HepG2 (cell line): ENCODE measurements at regions not wholly inside any gene's neighbourhood (a gene's known extent, or its start where the extent isn't known, plus 50 kb on each side); places are given as distances from the start of the nearest gene placed in this dataset.

Source experiments
- ATAC-seq: fragments of 200-7000 bp; cut with Tn5 transposase; 3 replicates; pipeline ENCODE4 v1.9.1; 2020; ENCODE audit warnings: mild to moderate bottlenecking, moderate library complexity
- BruUV-seq: library from RNA; stranded (reverse); fragments of 400-500 nt; replicated peaks from 2 replicates; lab custom pipeline; 2021; lab: Mats Ljungman, UMichigan
- CTCF ChIA-PET: fragments of 300-600 bp; formaldehyde crosslinking; extraction: SDS; loops from one replicate; lab custom pipeline; 2021; ENCODE audit warnings: low total read pairs, inconsistent platforms, low intra/inter-chr PET ratio; lab: Yijun Ruan, JAX
- POLR2A ChIA-PET: fragments of 350-600 bp; sonication (Branson Sonifier 250); formaldehyde crosslinking; loops from one replicate; lab custom pipeline; 2020; ENCODE audit warnings: antibody characterized with exemption, inconsistent platforms; lab: Yijun Ruan, JAX
- DNase-seq: peaks from one replicate; pipeline ENCODE4 v3.0.0-alpha.2; 2015; ENCODE audit warnings: low spot score
- FAIRE-seq: peaks from 3 replicates; lab custom pipeline; 2011; peaks lifted over from hg19 to GRCh38; lab: Jason Lieb, UNC
- H2AFZ ChIP-seq: one replicate; pipeline ENCODE4 v1.6.1; 2011; ENCODE audit warnings: low read length, inconsistent platforms
- H3K27ac ChIP-seq: fragments of 300-600 bp; 3 replicates; pipeline ENCODE4 v1.8.0; 2011; ENCODE audit warnings: mixed run types, mild to moderate bottlenecking, mixed read lengths, low read length, inconsistent platforms; ENCODE audit not compliant: insufficient read depth; ENCODE audit errors: extremely low read length
- H3K27me3 ChIP-seq, 2 experiments: fragments of 200-600 bp in 1 of 2; 2 replicates in 1 of 2; 3 replicates in 1 of 2; pipeline versions ENCODE4 v1.6.0 to v1.8.0; 2011; ENCODE audit warnings: low read length in 2 of 2, mild to moderate bottlenecking in 2 of 2, moderate library complexity in 2 of 2, inconsistent platforms in 1 of 2; ENCODE audit not compliant: insufficient read depth in 2 of 2, control insufficient read depth in 1 of 2
- H3K36me3 ChIP-seq, 2 experiments: fragments of 200-600 bp in 1 of 2; replicated peaks in 1 of 2; 2 replicates in 1 of 2; 3 replicates in 1 of 2; pipeline versions ENCODE4 v1.5.1 to v1.8.0; 2011; ENCODE audit warnings: low read length in 2 of 2, inconsistent platforms in 1 of 2; ENCODE audit not compliant: insufficient read depth in 2 of 2, control insufficient read depth in 1 of 2
- H3K4me1 ChIP-seq: 2 replicates; pipeline ENCODE4 v1.5.1; 2012; ENCODE audit warnings: low read length, inconsistent platforms; ENCODE audit not compliant: insufficient read depth
- H3K4me2 ChIP-seq: 2 replicates; pipeline ENCODE4 v1.6.0; 2011; ENCODE audit warnings: low read depth, low read length, inconsistent platforms
- H3K4me3 ChIP-seq, 3 experiments: fragments of 200-600 bp in 1 of 3; sonication (generic), shearing (Covaris generic) in 1 of 3; replicated peaks in 1 of 3; 2 replicates each; pipeline ENCODE4 v1.5.1; 2011 to 2016; ENCODE audit warnings: low read length in 3 of 3, inconsistent platforms in 2 of 3, low read depth in 2 of 3, mild to moderate bottlenecking in 2 of 3, control low read depth in 1 of 3, mixed read lengths in 1 of 3; ENCODE audit not compliant: insufficient read depth in 1 of 3
- H3K79me2 ChIP-seq: one replicate; pipeline ENCODE4 v1.6.1; 2011; ENCODE audit warnings: low read length, inconsistent platforms; ENCODE audit not compliant: insufficient read depth
- H3K9ac ChIP-seq: 2 replicates; pipeline ENCODE4 v1.6.0; 2011; ENCODE audit warnings: mild to moderate bottlenecking, low read depth, low read length, inconsistent platforms; ENCODE audit not compliant: insufficient read depth
- H3K9me3 ChIP-seq: 2 replicates; pipeline ENCODE4 v1.5.1; 2012; ENCODE audit warnings: mild to moderate bottlenecking, low read length
- H4K20me1 ChIP-seq: 2 replicates; pipeline ENCODE4 v1.6.0; 2011; ENCODE audit warnings: inconsistent platforms, mild to moderate bottlenecking, low read length, moderate library complexity; ENCODE audit not compliant: insufficient read depth
- EED ChIP-seq: sonication (generic); formaldehyde crosslinking; IDR thresholded peaks from 2 replicates; pipeline ENCODE4 v1.5.0; 2020; ENCODE audit warnings: mild to moderate bottlenecking, missing genetic modification reagents
- EP300 ChIP-seq, 3 experiments: sonication (generic) in 1 of 3; formaldehyde crosslinking in 1 of 3; IDR thresholded peaks; 2 replicates each; pipeline versions ENCODE4 v1.5.1 to v1.6.1; 2011 to 2020; ENCODE audit warnings: low read depth in 2 of 3, low read length in 2 of 3, borderline replicate concordance in 1 of 3, improper control_type of control experiment in 1 of 3, mild to moderate bottlenecking in 1 of 3, missing genetic modification reagents in 1 of 3, moderate library complexity in 1 of 3
- FOXA1 ChIP-seq, 2 experiments: fragments of 450-650 bp in 1 of 2; sonication (generic) in 1 of 2; formaldehyde crosslinking in 1 of 2; IDR thresholded peaks; 2 replicates each; pipeline versions ENCODE4 v1.4.0 to v1.6.1; 2016 to 2020; ENCODE audit warnings: missing genetic modification reagents in 1 of 2
- HOXD1 ChIP-seq: sonication (generic); formaldehyde crosslinking; IDR thresholded peaks from 2 replicates; pipeline ENCODE4 v1.5.0; 2020; ENCODE audit warnings: missing genetic modification reagents
- NFYB ChIP-seq: sonication (generic); formaldehyde crosslinking; IDR thresholded peaks from 2 replicates; pipeline ENCODE4 v1.4.0; 2020; ENCODE audit warnings: missing genetic modification reagents
- NR2F1 ChIP-seq, 2 experiments: fragments of 450-650 bp in 1 of 2; formaldehyde crosslinking in 1 of 2; IDR thresholded peaks; 2 replicates each; pipeline versions ENCODE4 v1.5.0 to v1.6.1; 2016 to 2020; ENCODE audit warnings: mild to moderate bottlenecking in 1 of 2, missing compliant biosample characterization in 1 of 2, missing genetic modification reagents in 1 of 2, moderate library complexity in 1 of 2
- POLR2AphosphoS2 ChIP-seq: IDR thresholded peaks from 2 replicates; pipeline ENCODE4 v1.6.1; 2011; ENCODE audit warnings: low read depth, low read length, improper control_type of control experiment
- SIX1 ChIP-seq: sonication (generic); formaldehyde crosslinking; IDR thresholded peaks from 2 replicates; pipeline ENCODE4 v1.4.0; 2020; ENCODE audit warnings: missing genetic modification reagents, borderline replicate concordance
- SMAD9 ChIP-seq: sonication (generic); formaldehyde crosslinking; IDR thresholded peaks from 2 replicates; pipeline ENCODE4 v1.5.1; 2020; ENCODE audit warnings: mild to moderate bottlenecking, missing genetic modification reagents
- ZFP37 ChIP-seq: sonication (generic); formaldehyde crosslinking; IDR thresholded peaks from 2 replicates; pipeline ENCODE4 v1.4.0; 2020; ENCODE audit warnings: missing genetic modification reagents, borderline replicate concordance
- ZNF329 ChIP-seq: sonication (generic); formaldehyde crosslinking; IDR thresholded peaks from 2 replicates; pipeline ENCODE4 v1.9.0; 2021; ENCODE audit warnings: low read depth, mild to moderate bottlenecking, missing genetic modification reagents
- ZNF382 ChIP-seq: sonication (generic); formaldehyde crosslinking; IDR thresholded peaks from 2 replicates; pipeline ENCODE4 v1.5.0; 2020; ENCODE audit warnings: missing genetic modification reagents, mild to moderate bottlenecking, borderline replicate concordance
- ZNF569 ChIP-seq: sonication (generic); formaldehyde crosslinking; IDR thresholded peaks from 2 replicates; pipeline ENCODE4 v1.5.0; 2020; ENCODE audit warnings: mild to moderate bottlenecking, missing genetic modification reagents, moderate library complexity, borderline replicate concordance
- ZNF607 ChIP-seq: sonication (generic); formaldehyde crosslinking; IDR thresholded peaks from 2 replicates; pipeline ENCODE4 v1.5.1; 2020; ENCODE audit warnings: missing genetic modification reagents, mild to moderate bottlenecking, borderline replicate concordance
- ZNF746 ChIP-seq: sonication (generic); formaldehyde crosslinking; IDR thresholded peaks from 2 replicates; pipeline ENCODE4 v1.8.0; 2022; ENCODE audit warnings: mild to moderate bottlenecking, missing genetic modification reagents
- WGBS: methylation state at CpG from one replicate; pipeline ENCODE4 v1.1.6; 2017; ENCODE audit warnings: low lambda C conversion rate; 5-methylcytosine and 5-hydroxymethylcytosine counted together
- in situ Hi-C: cut with HindIII; loops from 2 replicates; pipeline ENCODE4 v1.10.0; 2017; ENCODE audit warnings: low pct_unique_long_range_greater_than_20kb; ENCODE audit not compliant: extremely low pct_ligation_motif_present
- intact Hi-C: fragments of 100-400 bp; cut with micrococcal nuclease; formaldehyde crosslinking; loops from one replicate; pipeline ENCODE4 v1.10.0; 2022; ENCODE audit not compliant: unreplicated experiment
- TF ChIP-seq, protein P1 (sequence below): sonication (generic); formaldehyde crosslinking; IDR thresholded peaks from 2 replicates; pipeline ENCODE4 v1.5.0; 2020; ENCODE audit warnings: missing genetic modification reagents
- TF ChIP-seq, protein P2 (sequence below): sonication (generic); formaldehyde crosslinking; IDR thresholded peaks from 2 replicates; pipeline ENCODE4 v1.5.0; 2020; ENCODE audit warnings: missing genetic modification reagents

DNA sequence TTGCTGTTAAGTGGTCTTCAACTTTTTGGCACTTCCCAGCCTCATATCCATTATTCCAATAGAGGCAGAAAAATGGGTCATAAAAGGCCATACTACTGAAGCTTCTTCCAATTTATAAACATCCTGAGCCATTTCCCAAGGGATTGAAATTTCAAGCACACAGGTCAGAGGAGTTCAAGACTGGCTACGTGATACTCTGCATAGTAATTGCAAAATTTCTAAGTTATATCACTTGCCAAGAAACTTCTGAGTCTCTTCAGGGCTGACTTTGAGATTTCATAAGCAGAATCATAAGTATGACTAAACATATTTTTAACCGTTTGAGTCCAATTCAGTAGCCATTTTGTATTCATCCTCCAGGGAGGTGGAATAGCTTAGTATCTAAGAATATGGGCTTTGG, 75.6 kb upstream of the RXFP1 start:
- in situ Hi-C loops (no loop called here), intact Hi-C loops (no loop called here)
- WGBS, result 0% methylated on average over 2 of the region's 2 CpGs
- no peaks in the 10 kb centered on the region for H3K36me3 ChIP-seq
- FAIRE-seq (no peak), ATAC-seq (no peak), DNase-seq (no peak)
- TF ChIP-seq, protein P1, sequence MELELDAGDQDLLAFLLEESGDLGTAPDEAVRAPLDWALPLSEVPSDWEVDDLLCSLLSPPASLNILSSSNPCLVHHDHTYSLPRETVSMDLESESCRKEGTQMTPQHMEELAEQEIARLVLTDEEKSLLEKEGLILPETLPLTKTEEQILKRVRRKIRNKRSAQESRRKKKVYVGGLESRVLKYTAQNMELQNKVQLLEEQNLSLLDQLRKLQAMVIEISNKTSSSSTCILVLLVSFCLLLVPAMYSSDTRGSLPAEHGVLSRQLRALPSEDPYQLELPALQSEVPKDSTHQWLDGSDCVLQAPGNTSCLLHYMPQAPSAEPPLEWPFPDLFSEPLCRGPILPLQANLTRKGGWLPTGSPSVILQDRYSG (CRISPR knock-in tag), result no peak
- TF ChIP-seq ZNF329 (CRISPR knock-in tag) (no peak), EED (CRISPR knock-in tag) (no peak), NR2F1 (CRISPR knock-in tag; IDR thresholded peaks at IDR 0.05) (no peak), SMAD9 (CRISPR knock-in tag) (no peak), FOXA1 (IDR thresholded peaks at IDR 0.05) (no peak), FOXA1 (CRISPR knock-in tag; IDR thresholded peaks at IDR 0.05) (no peak), ZNF569 (no peak), EP300 (IDR thresholded peaks at IDR 0.05; ENCODE audit: low read depth in 2 of 2, low read length in 2 of 2) (no peak), EP300 (CRISPR knock-in tag; IDR thresholded peaks at IDR 0.05; ENCODE audit: borderline replicate concordance) (no peak)
- no peaks in the 10 kb centered on the region for H3K9me3 ChIP-seq
- no peak overlapping the region for H3K4me2 ChIP-seq
- CTCF ChIA-PET, result no interaction called here
- POLR2A ChIA-PET, result no interaction called here
- no peaks in the 10 kb centered on the region for H3K27me3 ChIP-seq
- H3K4me1 ChIP-seq, result no peaks in the 10 kb centered on the region
- no TSS peak for BruUV-seq
- H3K9ac ChIP-seq, result no peak overlapping the region
- H3K27ac ChIP-seq, result no peak overlapping the region
- H2AFZ ChIP-seq, result no peak overlapping the region
- no peaks in the 10 kb centered on the region for H3K79me2 ChIP-seq
- H4K20me1 ChIP-seq, result no peaks in the 10 kb centered on the region
- H3K4me3 ChIP-seq, result no peak overlapping the region

DNA sequence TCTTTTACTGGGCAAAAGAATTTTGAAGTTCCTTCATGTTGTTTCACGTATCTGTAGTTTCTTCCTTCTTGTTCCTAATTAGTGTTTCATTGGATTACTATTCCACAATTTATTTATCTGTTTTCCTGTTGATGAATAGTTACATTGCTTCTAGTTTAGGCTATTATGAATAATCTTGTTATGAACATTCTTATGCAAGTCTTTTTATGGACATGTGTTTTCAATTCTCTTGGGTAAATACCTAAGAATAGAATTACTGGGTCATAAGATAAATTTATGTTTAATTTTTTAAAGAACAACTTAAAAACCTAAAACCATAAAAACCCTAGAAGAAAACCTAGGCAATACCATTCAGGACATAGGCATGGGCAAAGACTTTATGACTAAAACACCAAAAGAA, 70.9 kb upstream of the RXFP1 start:
- Histone ChIP-seq H3K9ac (no peak overlapping the region), H3K27ac (no peak overlapping the region), H3K4me1 (no peaks in the 10 kb centered on the region), H3K4me3 (no peak overlapping the region), H2AFZ (no peak overlapping the region), H3K9me3 (no peaks in the 10 kb centered on the region), H3K36me3 (no peaks in the 10 kb centered on the region), H4K20me1 (no peaks in the 10 kb centered on the region), H3K79me2 (no peaks in the 10 kb centered on the region), H3K27me3 (no peaks in the 10 kb centered on the region), H3K4me2 (no peak overlapping the region)
- CTCF ChIA-PET, result no interaction called here
- POLR2A ChIA-PET, result no interaction called here
- WGBS, result 0% methylated on average over 1 of the region's 1 CpG
- no TSS peak for BruUV-seq
- FAIRE-seq (no peak), ATAC-seq (no peak), DNase-seq (no peak)
- intact Hi-C loops (no loop called here), in situ Hi-C loops (no loop called here)
- TF ChIP-seq POLR2AphosphoS2 (no peak), SIX1 (CRISPR knock-in tag) (no peak), HOXD1 (CRISPR knock-in tag) (no peak), NFYB (CRISPR knock-in tag) (no peak), ZNF382 (CRISPR knock-in tag) (no peak), ZNF746 (CRISPR knock-in tag) (no peak), ZFP37 (CRISPR knock-in tag) (no peak), ZNF607 (no peak)
- TF ChIP-seq, protein P2, sequence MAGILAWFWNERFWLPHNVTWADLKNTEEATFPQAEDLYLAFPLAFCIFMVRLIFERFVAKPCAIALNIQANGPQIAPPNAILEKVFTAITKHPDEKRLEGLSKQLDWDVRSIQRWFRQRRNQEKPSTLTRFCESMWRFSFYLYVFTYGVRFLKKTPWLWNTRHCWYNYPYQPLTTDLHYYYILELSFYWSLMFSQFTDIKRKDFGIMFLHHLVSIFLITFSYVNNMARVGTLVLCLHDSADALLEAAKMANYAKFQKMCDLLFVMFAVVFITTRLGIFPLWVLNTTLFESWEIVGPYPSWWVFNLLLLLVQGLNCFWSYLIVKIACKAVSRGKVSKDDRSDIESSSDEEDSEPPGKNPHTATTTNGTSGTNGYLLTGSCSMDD (CRISPR knock-in tag), result no peak
